NB4 (cell line): ENCODE measurements at regions not wholly inside any gene's neighbourhood (a gene's known extent, or its start where the extent isn't known, plus 50 kb on each side); places are given as distances from the start of the nearest gene placed in this dataset.

Source experiments
- DNase-seq: peaks from one replicate; pipeline ENCODE4 v3.0.0; 2010; ENCODE audit warnings: low read depth
- H3K4me3 ChIP-seq: one replicate; pipeline ENCODE4 v1.5.1; 2011; ENCODE audit warnings: mild to moderate bottlenecking, low read depth, low read length, moderate library complexity
- MYC ChIP-seq: IDR thresholded peaks from 2 replicates; pipeline ENCODE4 v1.6.1; 2011; ENCODE audit warnings: low read depth, low read length
- POLR2A ChIP-seq: IDR thresholded peaks from 2 replicates; pipeline ENCODE4 v1.6.1; 2011; ENCODE audit warnings: mild to moderate bottlenecking; ENCODE audit not compliant: insufficient read length; ENCODE audit errors: extremely low read depth
- TF ChIP-seq, protein P1 (sequence below): IDR thresholded peaks from 2 replicates; pipeline ENCODE4 v1.6.1; 2011; ENCODE audit warnings: low read depth, low read length
- TF ChIP-seq, protein P2 (sequence below): IDR thresholded peaks from one replicate; pipeline ENCODE4 v1.5.1; 2012; ENCODE audit warnings: low read depth, low read length

DNA sequence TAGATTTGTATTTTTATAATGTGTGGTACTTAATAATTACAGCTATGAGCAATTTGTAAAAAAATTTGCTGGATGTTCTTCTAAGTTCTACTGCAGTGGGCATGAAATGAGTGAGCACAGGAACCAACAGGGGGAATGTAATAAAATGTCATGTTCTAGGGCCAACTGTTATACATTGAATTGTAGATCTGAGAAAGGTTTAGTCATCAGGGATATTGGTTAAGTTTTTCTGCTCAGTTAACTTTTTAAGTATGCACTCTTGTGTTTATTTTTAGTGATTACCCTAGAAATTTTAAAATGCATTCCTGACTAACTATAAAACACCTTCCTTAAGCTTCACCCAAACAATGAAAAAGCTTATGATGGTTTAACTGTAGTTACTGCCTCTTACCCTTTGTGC, 101.8 kb downstream of the CAND1 start:
- no peak for DNase-seq
- TF ChIP-seq MYC = no peak
- TF ChIP-seq, protein P1, sequence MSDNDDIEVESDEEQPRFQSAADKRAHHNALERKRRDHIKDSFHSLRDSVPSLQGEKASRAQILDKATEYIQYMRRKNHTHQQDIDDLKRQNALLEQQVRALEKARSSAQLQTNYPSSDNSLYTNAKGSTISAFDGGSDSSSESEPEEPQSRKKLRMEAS = no peak
- TF ChIP-seq, protein P2, sequence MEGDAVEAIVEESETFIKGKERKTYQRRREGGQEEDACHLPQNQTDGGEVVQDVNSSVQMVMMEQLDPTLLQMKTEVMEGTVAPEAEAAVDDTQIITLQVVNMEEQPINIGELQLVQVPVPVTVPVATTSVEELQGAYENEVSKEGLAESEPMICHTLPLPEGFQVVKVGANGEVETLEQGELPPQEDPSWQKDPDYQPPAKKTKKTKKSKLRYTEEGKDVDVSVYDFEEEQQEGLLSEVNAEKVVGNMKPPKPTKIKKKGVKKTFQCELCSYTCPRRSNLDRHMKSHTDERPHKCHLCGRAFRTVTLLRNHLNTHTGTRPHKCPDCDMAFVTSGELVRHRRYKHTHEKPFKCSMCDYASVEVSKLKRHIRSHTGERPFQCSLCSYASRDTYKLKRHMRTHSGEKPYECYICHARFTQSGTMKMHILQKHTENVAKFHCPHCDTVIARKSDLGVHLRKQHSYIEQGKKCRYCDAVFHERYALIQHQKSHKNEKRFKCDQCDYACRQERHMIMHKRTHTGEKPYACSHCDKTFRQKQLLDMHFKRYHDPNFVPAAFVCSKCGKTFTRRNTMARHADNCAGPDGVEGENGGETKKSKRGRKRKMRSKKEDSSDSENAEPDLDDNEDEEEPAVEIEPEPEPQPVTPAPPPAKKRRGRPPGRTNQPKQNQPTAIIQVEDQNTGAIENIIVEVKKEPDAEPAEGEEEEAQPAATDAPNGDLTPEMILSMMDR = no peak
- no peak for TF ChIP-seq POLR2A
- H3K4me3 ChIP-seq = no peak overlapping the region

DNA sequence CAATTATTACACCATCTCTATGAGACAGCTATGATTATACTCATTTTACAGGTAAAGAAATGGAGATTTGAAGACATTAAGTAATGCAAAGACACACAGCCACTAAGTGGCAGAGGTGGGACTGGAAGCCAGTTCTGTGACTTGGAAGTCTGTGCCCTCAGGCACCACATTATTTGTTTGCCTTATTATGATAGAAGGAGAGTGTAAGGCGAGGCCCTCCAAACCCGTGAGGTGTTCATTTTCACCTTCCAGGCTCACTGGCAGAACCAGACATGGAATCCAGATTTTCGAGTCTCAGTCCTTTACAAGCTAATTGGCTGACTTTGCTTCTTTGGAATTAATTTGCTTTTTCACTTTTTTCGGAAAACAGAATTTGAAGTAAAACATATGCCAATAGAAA, 107.9 kb downstream of the CAND1 start:
- TF ChIP-seq POLR2A (no peak), MYC (no peak)
- TF ChIP-seq, protein P1 = no peak
- TF ChIP-seq, protein P2 = no peak
- no peak overlapping the region for H3K4me3 ChIP-seq
- DNase-seq = no peak

DNA sequence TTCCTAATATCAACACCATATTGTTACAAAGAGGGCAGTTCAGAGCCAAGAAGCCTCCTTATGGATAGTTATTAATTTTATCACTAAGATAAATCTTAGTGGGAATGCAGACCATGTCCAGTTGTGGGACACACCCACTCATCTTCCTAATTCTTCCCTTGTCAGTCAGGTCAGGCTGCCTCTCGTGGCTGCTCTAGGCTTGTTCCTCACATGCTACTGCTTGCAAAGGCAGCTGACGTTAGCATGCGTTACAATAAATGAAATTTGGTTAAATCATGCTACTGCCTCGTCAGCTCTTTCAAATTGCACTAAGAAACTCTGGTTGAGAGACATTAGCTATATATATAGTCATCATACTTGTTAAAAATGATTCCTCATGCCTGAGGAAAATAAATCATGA, 108.4 kb downstream of the CAND1 start:
- DNase-seq = no peak
- no peak overlapping the region for H3K4me3 ChIP-seq
- TF ChIP-seq, protein P1 = no peak
- no peak for TF ChIP-seq MYC

DNA sequence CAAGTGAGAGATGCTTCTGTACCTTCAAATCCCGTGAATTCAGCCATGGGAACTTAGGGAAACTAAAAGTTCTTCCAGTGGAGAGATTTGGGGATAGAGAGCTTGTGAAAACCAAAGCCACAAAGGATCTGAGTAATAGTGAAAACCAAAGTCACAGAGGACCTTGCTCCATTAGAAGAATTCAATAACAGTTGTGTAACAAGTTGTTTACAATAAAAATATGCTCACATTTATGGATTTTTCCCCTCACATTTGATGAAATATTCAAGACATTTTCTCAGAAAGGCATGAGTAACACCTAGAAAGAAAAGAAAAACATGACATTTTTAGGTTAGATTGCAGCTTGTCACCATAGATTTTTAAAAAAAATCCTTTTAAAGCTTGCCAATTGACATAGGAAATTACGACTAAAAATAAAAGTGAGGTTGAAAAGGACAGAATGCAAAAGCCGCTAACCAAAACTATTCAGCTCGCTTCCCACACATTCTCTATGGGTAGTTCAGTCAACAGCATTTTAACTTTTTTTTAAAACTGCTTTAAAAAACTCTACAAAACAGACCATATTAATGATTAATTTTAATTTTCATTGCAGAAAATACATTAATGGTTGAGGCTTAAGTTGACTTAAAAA, 113.2 kb downstream of the CAND1 start:
- TF ChIP-seq, protein P2 = no peak
- TF ChIP-seq, protein P1 = no peak
- TF ChIP-seq POLR2A = no peak
- DNase-seq = no peak
- no peak overlapping the region for H3K4me3 ChIP-seq

DNA sequence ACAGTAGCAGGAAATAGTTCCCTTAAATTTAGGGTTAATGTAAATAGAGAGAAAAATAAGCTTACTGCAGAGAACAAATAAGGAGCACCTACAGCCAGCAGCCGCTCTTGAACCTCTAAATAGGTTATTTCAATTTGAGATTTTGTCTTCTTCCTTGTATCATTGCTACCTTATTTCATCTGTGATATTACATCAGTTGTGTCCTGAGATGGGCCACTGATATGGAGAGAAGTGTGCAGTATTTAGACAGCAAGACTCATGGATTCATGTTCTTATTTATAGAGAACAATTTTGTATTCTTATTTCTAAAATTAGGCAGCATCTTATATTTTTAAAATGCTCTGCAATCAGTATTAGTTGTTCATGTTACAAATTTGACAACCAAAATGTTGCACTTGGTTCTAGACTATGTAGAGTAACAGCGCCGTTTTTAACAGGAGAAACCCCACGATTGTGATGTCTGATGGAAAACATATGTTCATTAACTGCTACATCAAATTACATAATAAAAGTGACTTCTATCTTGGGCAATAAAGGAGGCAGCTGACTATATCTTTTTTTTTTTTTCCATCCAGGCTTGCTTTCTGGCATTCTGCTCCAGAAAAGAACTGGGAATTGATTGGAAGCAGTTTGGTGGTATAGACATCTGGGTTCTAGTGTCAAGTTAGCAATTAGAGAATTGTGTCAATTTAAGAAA, 117.9 kb downstream of the CAND1 start:
- no peak overlapping the region for H3K4me3 ChIP-seq
- TF ChIP-seq POLR2A = no peak
- TF ChIP-seq, protein P2 = no peak
- no peak for TF ChIP-seq MYC
- TF ChIP-seq, protein P1 = no peak
- no peak for DNase-seq

DNA sequence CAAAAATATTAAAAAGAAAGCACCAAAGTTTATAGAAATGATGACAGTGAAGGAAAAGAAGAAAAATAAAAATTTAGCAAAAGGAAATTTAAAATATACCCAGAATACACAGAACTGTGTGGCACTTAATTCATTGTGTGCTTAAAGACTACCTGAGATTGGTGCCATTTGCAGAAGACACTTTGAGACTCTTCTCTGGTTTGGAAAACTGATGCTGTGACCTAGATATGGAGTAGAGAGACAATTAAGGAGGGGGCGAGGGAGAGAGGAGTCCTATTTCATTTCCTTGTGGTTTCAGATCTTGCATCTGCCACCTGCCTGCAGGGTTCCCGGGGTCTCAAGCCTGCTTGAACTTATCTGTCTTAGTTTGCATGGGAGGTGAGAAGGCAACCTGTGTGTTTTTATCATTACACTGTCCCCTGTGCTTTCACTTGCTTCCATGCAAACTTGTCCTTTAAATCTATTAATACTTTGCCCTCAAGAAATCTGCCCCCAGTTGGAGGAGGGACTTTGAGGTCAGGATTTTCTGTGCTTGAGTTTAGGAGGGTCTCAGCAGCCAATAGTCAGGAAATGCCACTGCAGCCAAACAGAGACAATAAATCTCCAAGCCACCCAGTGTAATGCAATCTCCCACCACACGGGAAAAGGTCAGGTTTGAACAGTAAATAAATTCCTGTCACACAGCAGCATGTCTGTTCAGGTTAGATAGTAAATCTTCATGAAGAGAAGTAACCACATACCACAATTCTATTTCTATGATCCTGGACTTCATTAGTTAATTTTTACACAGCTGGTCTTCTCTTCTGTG, 119.4 kb downstream of the CAND1 start:
- no peak for DNase-seq
- TF ChIP-seq MYC = no peak
- TF ChIP-seq POLR2A = no peak
- TF ChIP-seq, protein P1 = no peak
- TF ChIP-seq, protein P2 = no peak
- no peak overlapping the region for H3K4me3 ChIP-seq
